ENCODE measurements at regions not wholly inside any gene's neighbourhood (a gene's known extent, or its start where the extent isn't known, plus 50 kb on each side); places are given as distances from the start of the nearest gene placed in this dataset.

GRCh38 chr4:183580370-183580769 is 75.5 kb downstream of the ING2 start:
- no peak for TF ChIP-seq CTCF (IDR thresholded peaks at IDR 0.05; ENCODE audit: low read length)
- no peak for TF ChIP-seq EZH2 (optimal IDR thresholded peaks at IDR 0.05; ENCODE audit: low read depth, low read length)
- TF ChIP-seq EZH2phosphoT487 (IDR thresholded peaks at IDR 0.05; ENCODE audit: low read length), result no peak

All from MM.1S (cell line).